HG03280 (cell line): ENCODE measurements at regions not wholly inside any gene's neighbourhood (a gene's known extent, or its start where the extent isn't known, plus 50 kb on each side); places are given as distances from the start of the nearest gene placed in this dataset.

Experiments used
- ATAC-seq: cut with Tn5 transposase; IDR thresholded peaks from one replicate; pipeline ENCODE4 v1.9.1; 2021; ENCODE audit warnings: mild to moderate bottlenecking, moderate library complexity; ENCODE audit not compliant: unreplicated experiment

DNA sequence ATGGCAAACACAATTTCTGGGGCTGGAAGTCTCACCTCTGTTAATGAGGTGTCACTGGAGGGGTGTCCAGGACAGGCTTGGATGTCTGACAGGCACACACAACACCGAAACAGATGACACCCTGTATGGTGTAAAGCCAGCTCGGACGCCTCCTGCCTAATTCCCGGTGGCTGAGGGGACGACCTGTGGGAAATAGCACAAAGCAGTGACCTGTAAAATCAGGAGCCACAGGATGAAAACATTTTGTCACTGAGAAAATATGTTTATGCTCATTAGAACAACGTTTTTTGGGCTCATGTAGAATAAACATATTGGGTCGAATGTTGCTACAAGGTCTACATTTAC, 285.0 kb upstream of the RTL1 start:
- no peak for ATAC-seq

DNA sequence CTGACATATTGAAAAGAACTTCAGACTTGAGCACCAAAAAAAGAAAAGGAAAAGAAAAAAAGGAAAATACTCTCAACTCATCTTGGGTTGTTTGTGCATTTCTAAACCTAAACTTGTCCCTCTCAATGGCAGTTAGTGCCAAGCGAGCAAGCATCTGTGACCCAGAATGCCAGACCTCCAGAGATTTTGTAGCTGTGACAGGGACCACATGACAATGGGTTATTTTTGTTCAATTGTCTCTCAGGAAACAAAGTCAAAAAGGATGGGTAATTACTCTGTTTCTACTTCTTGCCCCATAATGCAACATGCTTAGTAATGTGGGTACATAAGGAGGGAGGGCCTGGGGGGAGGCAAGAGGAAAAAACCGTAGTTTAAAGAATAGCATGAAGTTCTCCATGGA, 285.7 kb upstream of the RTL1 start:
- no peak for ATAC-seq

DNA sequence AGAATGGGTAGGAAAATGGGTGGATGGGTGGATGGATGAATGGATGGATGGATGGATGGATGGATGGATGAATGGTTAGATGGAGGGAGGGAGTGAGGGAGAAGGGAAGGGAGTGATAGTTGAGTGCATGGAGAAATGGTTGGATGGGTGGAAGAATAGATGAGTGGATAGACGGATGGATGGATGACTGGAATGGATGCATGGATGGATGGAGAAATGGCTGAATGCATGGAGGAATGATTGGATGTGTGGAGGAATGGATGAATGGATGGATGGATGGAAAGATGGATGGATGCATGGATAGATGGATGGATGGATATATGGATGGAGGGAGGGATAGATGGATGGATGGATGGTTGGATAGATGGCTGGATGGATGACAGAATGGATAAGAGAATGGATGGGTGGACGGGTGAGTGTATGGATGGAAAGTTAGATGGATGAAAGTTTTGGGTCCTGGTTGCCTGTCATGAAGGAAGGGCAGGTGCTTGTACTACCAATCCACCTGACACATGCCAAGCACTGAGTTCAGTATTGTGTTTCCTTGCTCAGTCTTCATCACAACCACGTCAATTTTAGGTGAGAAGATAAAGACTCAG, 286.5 kb upstream of the RTL1 start:
- no peak for ATAC-seq

DNA sequence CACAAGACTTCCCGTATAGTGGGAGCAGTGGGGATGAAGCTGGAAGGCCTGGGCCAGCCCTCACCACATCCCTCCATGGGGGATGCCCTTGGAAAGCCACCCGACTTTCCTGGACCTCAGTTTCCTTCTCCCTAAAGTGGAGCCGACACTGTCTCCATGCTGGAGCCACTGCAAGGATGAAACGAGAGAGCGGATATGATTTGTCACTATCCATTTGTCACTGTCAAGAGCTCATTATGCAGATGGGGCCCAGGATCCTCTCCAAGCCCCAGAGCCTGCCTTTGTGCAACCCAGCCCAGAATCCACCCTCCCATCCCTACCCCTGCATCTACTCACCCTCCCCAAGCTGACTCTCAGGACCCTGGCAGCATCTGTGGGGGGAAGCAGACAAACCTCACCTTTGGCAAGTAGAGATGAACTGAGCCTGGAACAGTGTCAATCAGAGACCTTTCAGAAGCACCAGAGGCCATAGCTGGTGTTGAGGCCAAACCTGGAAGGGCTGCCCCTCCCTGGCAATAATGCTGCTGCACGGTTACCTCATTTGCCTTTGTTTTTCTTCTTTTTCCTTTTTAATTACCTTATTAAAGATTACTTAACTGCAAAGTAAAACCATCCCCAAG, 287.7 kb upstream of the RTL1 start:
- ATAC-seq: no peak

DNA sequence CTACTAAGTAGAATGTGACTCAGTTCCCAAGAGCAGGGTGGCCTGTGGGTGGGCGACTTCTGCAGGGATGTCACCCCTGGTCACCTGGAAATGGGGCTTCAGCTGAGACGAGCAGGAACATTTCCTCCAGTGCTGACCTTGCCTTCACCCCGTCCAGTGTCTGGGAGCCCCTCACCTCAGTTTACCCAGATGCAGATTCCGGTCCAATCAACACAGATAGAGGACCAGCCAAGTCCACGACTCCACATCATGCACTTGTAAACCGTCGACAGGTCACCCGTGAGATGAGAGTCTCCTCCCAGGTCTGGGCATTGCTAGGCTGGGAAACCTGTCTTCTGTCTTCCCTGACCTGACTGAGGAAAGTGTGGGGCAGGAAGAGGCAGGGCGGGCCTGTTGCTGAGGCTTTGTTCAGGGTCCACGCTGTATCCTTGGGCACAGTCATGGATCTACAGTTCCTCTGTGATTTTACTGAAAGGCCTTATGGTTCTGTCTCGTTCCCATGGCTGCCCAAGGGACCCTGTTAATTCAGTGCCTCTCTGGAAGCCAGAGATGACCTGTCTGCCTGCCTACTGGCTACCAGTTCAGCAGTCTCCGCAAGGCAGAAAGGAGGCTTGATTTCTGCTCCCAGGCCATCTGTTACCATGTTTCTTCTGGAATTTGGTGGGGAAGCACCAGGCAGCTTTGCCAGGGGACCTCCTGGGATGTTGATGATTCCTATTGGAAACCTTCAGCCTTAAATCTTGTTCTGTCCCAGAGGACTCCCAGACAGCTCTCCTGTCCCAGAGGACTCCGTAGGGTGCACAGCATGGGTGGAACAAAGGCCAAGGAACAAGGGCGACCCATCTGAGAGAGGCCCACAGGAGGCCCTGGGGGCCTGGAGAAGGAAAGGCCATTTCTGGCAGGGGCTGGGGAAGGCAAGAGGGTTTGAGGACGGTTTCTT, 288.5 kb upstream of the RTL1 start:
- no peak for ATAC-seq

DNA sequence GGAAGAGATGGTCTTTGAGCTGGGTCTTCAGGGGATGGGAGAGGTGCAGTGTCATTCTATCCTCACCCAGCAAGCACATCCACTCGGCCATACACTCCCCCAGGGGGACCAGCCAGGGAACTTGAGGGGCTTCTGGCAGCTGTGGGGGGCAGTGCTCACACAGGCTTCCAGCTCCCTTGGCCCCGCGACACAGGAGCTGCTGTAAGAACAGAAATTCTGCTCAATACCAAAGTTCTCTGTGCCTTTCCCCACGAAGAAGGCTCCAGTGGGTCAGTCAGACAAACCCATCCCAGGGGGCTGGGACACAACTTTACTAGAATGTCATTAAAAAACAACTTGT, 289.1 kb upstream of the RTL1 start:
- ATAC-seq: no peak

DNA sequence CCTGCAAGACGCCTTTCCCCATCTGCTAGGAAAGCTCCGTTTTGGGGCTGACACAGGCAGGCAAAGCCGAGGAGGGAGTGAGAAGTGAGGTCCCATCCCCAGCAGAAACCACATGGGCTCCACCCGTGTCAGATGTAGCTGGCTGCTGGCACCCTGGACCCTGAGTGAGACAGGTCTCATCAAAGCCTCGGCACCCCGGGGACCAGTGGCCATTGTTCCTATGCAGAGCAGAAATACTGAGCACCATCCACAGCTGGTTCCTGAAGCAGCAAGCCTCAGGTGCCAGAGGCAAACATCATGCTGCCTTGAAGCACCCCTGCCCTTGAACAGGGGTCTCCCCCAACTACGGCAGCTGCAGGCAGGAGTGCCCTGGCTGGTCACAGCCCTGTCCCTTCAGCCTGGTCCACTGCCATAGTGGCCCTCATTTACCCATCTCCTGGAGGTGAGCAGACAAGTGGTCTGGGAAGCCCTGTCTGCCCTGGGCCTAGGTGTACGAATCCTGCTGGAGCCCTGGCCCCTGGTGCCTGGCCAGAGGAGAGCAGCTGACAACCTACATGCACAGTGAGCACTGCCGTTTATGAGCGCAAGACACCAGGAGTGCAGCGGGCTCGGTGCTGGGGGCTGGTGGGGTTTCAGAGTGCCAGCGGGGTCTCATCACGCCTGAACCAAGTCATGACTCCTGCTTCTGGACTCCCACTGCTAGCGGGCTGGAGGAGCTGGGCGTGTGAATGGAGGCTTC, 289.8 kb upstream of the RTL1 start:
- ATAC-seq: no peak

DNA sequence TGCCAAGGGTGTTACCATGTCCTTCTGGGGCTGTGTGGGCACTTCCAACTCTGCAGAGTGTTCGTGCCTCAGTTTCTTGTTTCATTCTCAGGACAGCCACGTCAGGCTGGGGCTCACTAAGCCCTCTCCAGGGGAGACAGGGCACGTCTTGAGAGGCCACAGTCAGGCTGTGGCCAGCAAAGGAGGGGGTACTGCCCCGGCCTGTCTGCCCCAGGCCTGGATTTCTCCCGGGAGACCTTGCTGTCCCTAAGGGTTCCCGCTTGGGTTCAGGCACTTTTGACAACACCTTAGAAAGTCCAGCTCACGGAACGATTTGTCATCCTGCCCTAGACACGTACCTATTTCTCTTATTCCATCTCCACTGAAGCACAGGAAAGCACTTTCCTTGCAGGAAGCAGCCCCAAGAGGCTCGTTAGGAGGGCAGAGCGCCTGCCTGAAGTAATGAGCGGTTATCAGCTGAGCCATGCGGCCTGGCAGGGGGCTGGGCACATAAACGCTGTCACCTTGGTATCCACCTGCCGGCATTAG, 290.4 kb upstream of the RTL1 start:
- ATAC-seq: no peak

DNA sequence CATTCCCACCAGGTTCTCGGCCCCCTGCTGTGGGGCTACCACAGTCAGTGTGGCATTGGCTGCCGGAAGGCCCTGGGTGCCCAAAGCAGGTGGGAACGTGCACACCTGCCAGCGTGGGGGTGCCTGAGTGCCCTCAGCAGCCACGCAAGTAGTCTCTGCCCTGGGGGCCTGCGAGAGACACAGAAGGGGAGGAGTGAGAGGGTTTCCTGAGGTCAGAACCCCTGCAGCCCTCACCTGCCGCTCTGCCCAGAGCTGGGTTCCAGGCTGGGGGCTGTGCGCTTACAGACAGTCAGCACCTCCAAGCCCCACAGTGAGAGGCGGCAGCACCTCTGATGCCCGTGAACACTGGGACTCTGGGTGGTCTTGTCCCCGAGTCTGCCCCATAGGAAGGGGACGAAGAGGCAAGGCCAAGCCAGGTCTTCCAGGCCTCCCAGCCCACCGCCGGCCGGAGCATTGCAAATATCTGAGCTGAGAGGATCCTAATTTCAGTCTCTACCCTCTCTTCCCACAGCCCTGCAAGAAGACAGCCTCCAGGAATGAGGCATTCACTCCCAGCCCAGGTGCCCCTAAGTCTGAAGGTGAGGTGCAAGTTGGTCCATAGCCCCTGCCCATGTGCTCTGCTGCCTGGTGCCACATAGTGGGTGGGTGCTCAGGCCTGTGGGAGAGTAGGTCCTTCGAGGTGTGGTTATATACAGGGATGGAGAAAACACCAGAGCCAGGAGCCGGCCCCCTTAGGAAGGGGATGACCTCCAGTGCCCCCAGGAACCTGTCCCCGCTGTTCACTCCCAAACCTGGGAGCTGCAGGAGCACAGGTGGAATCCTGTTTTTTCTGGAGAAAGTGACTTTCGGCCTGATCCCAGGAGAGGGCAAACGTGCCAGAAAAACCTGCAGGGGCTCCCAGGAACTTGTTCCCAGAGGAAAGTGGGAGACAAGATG, 291.1 kb upstream of the RTL1 start:
- ATAC-seq: no peak

DNA sequence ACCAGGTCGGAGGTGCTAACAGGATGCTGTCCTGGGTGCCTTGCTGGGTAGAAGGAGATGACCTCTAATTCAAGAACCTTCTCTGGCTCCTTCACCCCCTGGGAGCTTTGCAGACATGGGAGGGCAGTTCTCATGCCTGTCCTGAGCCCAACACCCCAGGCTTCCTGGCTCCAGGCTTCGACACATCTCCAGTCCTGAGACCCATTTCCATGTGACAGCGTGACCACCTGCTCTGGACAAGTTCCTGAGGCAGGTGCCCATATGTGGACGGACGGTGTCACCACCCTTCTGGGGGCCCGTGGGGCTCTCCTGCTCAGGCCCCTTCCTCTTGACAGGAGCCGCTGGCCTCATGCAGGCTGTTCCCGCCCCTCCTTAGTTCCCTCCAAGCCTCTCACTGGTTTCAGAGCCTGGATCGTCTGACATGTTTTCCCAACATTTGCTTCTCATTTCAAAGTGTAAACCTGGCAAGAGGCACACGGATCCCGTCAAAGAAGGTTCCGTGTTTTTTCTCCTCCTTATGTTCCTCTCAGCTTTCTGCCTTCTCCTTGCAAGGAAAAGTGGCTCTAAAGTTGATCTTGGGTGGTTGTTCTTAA, 291.9 kb upstream of the RTL1 start:
- ATAC-seq: no peak

DNA sequence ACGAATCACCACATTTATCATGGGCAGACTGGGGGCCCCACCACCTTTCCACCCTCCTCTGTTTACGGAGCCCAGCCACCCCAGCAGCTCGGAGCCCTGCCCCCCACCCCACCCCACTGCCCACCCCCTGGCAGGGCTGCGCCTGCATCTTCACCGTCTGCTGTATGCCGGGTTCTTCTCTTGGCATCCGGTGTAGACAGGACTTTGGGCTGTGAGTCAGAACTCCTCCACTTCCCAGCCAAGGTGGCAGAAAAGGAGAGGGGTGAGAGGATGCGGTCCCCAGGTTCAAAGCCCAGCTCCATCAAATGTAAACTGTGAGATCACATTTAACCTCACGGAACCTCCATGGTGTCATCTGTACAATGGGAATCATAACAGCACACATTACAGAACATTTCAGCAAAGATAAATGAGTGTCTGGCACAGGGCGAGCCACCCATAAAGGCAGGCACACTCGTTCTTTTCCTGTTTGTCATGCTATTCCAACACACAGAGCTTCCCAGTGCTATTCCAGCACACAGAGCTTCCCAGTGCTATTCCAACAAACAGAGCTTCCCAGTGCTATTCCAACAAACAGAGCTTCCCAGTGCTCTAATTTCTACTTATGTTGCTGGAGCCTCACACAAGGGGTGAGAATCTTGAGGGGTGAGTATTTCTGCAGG, 292.7 kb upstream of the RTL1 start:
- ATAC-seq: no peak

DNA sequence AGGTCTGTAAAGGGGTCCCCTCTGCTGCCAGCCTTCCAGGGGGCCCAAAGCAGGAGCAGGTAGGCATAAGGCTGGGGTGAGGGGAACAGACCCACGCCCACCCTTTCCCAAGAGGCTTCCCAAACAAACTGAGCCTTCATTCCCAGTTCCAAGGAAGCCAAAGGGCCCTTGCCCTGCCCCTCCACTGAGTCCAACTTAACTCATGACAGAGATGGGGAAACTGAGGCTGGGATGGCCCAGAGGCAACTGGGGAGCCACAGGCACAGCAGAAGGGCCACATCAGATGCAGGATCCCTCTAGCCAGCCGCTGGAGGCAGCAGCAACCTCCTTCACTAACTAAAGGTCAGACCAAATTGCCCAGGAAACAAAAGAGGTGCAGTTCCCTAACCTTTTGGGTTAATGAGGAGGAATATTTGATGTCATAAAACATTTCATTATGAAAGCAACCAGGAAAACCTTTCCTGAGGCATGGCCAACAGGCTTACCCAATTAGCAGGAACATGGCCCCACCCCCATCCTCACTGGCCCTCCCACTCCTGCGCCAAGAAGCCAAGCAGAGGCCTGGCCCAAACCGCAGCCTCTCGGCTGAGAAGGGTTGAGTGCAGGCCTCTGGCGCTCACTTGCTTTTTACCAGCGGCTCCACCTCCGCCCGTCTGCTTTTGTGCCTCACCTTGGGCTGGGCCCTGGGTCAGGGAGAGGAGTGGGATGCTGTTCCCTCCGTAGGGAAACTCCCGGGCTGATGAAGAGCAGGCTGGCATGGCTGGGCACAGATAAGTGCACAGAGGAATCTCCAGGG, 293.5 kb upstream of the RTL1 start:
- no peak for ATAC-seq

DNA sequence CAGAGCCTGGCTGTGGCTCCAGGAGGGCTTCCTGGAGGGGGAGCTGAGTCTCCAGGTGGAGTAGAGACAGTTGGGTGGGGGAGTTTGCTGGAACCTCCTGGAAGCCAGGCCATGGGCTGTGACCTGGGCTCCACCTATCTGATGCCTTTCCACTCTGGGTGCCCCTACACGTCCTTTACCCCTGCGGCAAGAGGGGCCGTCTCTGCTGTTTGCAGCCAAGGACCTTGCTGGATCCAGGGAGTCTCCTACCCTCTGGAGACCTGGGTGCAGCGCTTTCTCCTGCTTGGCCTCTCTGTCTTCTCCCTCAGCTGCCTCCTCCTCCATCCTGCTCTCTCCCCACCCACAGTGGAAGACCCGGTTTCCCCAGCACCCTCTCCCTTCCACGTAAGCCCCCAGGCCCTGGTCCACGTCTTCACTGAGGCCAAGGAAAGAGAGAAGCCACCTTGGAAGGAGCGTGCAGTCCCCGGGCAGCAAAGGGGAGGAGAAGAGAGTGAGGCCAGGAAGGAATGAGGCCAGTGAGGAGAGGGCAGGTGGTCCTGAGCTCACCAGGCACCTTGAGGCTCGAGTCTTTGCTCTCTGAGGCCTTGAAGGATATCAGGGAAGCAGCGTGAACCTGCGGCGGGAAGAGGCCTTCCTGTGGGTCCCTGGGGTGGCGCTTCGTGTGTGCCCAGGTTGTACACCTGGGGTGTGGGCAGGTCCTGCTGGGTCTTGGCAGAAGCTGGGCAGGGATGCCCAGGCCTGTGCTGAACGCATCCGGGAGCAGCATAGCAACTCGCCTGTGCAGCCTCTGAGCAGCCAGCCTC, 294.3 kb upstream of the RTL1 start:
- no peak for ATAC-seq

DNA sequence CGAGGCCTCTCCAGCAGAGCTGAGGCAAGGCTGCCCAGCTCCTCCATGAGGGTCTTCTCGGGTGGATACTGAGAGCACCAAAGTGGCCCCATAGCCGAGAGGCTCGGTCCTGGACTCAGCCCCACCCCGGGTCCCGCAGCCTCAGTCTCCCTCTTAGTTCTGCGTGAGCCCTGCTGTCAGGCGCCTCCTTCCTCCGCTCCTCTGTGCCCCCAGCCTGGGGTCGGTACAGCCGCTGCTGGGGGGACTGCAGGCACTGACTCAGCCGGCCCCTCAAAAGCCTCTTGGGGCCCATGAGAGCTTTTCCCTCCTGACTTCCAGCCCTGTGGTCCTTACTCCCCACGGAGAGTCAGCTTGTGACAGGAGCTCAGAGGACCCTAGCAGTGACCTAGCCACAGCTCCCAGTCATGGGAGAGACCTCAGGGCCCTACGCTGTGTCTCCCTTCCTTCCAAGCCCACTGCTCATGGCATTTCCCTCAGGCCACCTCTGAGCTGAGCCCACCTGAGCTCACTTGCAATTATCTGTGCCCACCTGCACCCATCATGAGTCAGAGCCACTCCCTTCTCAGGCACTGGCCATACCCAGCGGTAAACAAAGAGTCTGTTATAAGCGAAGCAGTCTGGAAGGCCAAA, 295.0 kb upstream of the RTL1 start:
- ATAC-seq: no peak

DNA sequence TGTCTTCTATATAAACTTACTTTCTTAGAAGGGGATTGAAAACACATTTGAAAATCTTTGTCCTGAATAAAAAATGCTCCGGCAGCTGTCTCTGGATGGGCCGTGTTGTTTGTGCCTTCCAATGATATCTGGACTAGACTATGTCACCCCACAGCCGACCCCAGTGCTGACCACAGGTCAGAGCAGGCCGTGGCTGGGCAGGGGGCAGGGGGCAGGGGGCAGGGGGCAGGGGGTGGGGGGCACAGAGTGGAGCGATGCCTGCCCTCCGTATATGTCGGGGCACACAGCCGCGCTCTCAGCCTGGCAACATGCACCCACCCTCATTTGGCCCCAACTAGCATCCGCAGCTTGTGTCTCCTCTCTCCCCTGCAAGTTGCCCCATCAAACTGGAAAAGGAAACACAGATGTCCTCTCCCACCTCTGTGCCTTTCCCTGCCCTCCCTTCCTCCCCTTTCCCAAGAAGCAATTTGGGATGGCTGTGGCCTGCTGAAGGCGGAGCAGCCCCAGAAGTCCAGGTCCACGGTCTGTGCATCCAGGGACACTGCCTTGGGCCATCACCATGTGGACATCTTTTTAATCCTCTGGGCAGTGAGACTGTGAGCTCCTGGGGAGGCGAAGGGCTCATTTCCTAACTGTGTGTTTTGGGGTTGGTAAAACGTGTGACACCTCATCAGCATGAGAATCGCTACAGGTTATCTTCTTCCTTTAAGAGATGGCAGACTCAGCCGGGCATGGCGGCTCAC, 295.7 kb upstream of the RTL1 start:
- ATAC-seq: no peak

DNA sequence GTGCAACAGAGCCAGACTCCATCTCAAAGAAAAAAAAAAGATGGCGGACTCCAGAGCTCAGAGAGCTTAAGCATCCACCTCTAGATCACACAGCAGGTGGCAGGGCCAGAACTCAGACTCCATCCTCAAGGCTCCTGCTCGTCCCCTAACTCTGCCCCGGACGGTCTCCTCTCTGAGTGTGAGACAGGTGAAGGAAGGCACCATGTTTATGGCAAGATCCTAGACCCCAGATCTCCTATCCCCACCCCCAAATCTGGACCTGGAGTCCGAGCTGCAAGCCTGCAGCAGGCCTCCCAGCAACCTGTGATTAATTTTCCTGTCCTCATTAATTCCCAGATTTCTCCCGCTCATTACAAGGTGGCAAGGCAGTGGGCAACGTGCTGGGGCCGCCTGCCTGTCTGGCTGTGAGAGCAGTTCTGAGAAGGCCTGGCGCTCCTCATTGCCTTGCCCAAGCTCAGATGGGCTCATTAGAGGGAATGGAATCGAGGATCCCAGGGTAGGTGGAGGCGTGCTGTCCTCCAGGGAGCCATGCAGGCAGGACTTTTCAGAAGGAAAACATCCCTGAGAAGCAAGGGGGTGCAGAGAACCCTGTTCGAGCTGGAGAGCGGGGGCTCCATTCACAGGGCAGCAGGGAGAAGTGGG, 296.6 kb upstream of the RTL1 start:
- ATAC-seq: no peak
